ENCODE measurements at regions not wholly inside any gene's neighbourhood (a gene's known extent, or its start where the extent isn't known, plus 50 kb on each side); places are given as distances from the start of the nearest gene placed in this dataset.

DNA sequence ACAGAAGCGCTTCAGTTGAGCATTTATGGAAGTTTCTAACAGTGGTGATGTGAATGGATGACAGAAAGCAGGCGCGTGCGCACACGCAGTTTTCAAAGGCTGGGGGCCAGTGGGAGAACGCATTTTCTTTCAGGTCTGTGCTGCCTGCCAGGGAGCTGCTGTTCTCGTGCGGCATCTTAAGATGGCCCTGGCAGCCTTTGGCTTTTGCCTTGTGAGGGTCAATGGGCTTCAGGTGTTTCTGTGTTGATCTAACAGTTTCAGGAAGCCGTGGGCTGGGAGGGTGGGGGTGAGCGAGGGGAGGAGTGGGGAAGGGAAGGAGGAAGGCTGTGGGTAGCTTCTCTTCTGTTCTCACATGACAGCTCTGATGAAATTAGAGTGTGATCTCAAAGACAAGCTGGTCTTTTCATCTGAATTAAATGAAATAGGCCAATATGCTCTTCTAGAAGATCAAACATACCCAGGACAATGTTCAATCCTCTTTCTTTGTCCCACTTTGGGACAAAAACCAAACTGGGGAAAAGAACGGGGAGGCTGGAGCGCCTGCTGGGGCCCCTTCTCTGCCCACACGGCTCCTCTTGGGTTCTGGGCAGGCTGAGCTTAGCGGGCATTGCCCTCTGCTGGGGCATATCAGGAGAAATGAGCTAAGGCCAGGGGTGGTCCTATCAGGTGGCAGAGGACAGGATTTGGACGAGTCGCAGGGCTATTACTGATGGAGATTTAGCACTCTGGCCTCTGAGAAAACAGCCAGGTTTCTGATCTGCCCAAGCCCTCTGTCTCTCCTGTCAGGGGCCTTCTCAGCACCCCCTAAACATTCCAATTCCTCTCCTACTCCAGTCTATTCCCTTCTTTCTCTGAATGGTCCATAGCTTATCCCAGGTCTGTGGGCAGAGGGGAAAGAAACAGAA is 126.2 kb upstream of the LGALSL start:
- DNase-seq (ENCODE audit: low read depth, low spot score): no peak
- H3K27me3 ChIP-seq (ENCODE audit: control insufficient read depth, insufficient read depth, low read length): peaks cover 10% of the 10 kb centered on the region
- CTCF ChIA-PET: interaction anchor here (0.6 to 9.7 kb wide), 11 partner anchors 10 to 1137 kb away, joined by 3 to 222 read pairs (median 4); no protein-coding TSS in a partner anchor
- TF ChIP-seq, protein P1, sequence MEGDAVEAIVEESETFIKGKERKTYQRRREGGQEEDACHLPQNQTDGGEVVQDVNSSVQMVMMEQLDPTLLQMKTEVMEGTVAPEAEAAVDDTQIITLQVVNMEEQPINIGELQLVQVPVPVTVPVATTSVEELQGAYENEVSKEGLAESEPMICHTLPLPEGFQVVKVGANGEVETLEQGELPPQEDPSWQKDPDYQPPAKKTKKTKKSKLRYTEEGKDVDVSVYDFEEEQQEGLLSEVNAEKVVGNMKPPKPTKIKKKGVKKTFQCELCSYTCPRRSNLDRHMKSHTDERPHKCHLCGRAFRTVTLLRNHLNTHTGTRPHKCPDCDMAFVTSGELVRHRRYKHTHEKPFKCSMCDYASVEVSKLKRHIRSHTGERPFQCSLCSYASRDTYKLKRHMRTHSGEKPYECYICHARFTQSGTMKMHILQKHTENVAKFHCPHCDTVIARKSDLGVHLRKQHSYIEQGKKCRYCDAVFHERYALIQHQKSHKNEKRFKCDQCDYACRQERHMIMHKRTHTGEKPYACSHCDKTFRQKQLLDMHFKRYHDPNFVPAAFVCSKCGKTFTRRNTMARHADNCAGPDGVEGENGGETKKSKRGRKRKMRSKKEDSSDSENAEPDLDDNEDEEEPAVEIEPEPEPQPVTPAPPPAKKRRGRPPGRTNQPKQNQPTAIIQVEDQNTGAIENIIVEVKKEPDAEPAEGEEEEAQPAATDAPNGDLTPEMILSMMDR (IDR thresholded peaks at IDR 0.05; ENCODE audit: low read depth, low read length): peak; percentile 38
- POLR2A ChIA-PET: interaction anchor here (1.9 kb wide), 1 partner anchor 278 kb away, joined by 4 read pairs; no protein-coding TSS in a partner anchor
- no peak overlapping the region for H3K27ac ChIP-seq (ENCODE audit: low read depth, low read length)
- no peak overlapping the region for H3K4me3 ChIP-seq (ENCODE audit: low read depth, low read length)
- H3K9me3 ChIP-seq (ENCODE audit: control insufficient read depth, insufficient read depth, low read length): no peaks in the 10 kb centered on the region

GRCh38 chr2:64328415-64328722 is 125.6 kb upstream of the LGALSL start:
- no peak overlapping the region for H3K27ac ChIP-seq (ENCODE audit: low read depth, low read length)
- no peak overlapping the region for H3K4me3 ChIP-seq (ENCODE audit: low read depth, low read length)
- TF ChIP-seq, protein P1 (IDR thresholded peaks at IDR 0.05; ENCODE audit: low read depth, low read length): no peak
- CTCF ChIA-PET: interaction anchor here (0.6 to 9.7 kb wide), 12 partner anchors 11 to 1138 kb away, joined by 3 to 222 read pairs (median 4); no protein-coding TSS in a partner anchor
- H3K9me3 ChIP-seq (ENCODE audit: control insufficient read depth, insufficient read depth, low read length): no peaks in the 10 kb centered on the region
- POLR2A ChIA-PET: interaction anchor here (1.9 kb wide), 1 partner anchor 279 kb away, joined by 4 read pairs; no protein-coding TSS in a partner anchor
- DNase-seq (ENCODE audit: low read depth, low spot score): no peak
- peaks cover 5% of the 10 kb centered on the region for H3K27me3 ChIP-seq (ENCODE audit: control insufficient read depth, insufficient read depth, low read length)

DNA sequence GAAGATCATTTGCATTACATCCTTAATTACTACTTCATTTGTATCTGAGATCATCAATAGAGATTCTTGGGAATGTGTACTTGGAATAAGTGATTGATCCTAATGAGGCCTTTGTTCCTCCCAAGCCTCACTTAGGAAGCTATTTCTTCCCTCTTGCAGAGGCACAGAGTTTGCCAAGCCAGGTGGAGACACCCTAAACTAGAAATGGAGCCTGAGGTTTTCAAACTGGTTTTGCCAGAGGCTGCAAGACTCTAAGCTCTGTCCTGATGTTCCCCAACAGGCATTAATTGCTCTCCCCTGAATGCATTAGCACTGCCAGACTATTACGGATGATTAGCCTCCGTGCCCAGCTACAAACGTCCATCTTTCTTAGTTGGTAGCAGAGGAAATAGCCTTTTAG is 125.2 kb upstream of the LGALSL start:
- Histone ChIP-seq H3K9me3 (ENCODE audit: control insufficient read depth, insufficient read depth, low read length) (no peaks in the 10 kb centered on the region), H3K27ac (ENCODE audit: low read depth, low read length) (no peak overlapping the region), H3K27me3 (ENCODE audit: control insufficient read depth, insufficient read depth, low read length) (peaks cover 4% of the 10 kb centered on the region), H3K4me3 (ENCODE audit: low read depth, low read length) (no peak overlapping the region)
- TF ChIP-seq, protein P1 (IDR thresholded peaks at IDR 0.05; ENCODE audit: low read depth, low read length): no peak
- CTCF ChIA-PET: interaction anchor here (0.6 to 9.7 kb wide), 12 partner anchors 11 to 1138 kb away, joined by 3 to 222 read pairs (median 6); partner anchors contain the start of gene AFTPH
- POLR2A ChIA-PET: interaction anchor here (1.9 kb wide), 1 partner anchor 279 kb away, joined by 4 read pairs; no protein-coding TSS in a partner anchor
- DNase-seq (ENCODE audit: low read depth, low spot score): no peak

DNA sequence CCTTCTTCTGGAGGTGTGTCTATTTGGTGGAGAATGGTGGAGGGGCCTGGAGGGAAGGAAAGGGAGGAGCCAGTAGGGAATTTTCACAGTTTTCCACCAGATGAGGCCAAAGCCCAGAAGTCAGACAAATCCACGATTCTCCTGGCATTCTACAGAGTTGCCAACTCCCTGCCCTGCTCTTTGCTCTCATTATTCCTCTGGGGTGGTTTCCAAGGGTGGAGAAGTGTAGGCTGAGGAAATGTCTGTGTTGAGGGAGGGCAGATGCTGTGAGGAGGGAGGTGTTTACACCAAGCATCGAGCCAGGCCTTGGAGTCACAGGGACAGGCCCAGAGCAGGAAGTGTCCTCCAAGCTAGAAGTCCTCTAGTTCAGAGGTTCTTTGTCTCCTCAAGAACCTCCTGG is 124.1 kb upstream of the LGALSL start:
- no peak for DNase-seq (ENCODE audit: low read depth, low spot score)
- H3K4me3 ChIP-seq (ENCODE audit: low read depth, low read length): no peak overlapping the region
- TF ChIP-seq, protein P1 (IDR thresholded peaks at IDR 0.05; ENCODE audit: low read depth, low read length): no peak
- H3K27me3 ChIP-seq (ENCODE audit: control insufficient read depth, insufficient read depth, low read length): no peaks in the 10 kb centered on the region
- ChIA-PET POLR2A (interaction anchor here (1.4 kb wide), 1 partner anchor 280 kb away, joined by 4 read pairs; no protein-coding TSS in a partner anchor), CTCF (interaction anchor here (0.6 to 9.7 kb wide), 30 partner anchors 10 to 1244 kb away, joined by 3 to 222 read pairs (median 8); partner anchors contain the start of gene AFTPH)
- no peak overlapping the region for H3K27ac ChIP-seq (ENCODE audit: low read depth, low read length)
- no peaks in the 10 kb centered on the region for H3K9me3 ChIP-seq (ENCODE audit: control insufficient read depth, insufficient read depth, low read length)

All from AG04450 (cell line).